ENCODE measurements at regions not wholly inside any gene's neighbourhood (a gene's known extent, or its start where the extent isn't known, plus 50 kb on each side); places are given as distances from the start of the nearest gene placed in this dataset.

GRCh38 chr5:173443971-173444370 lies 115.8 kb upstream of the STC2 start:
- TF ChIP-seq ZNF274 (IDR thresholded peaks at IDR 0.05; ENCODE audit: borderline replicate concordance, extremely low read depth, low read length) (no peak), CEBPB (IDR thresholded peaks at IDR 0.05; ENCODE audit: low read depth, low read length) (no peak), CTCF (IDR thresholded peaks at IDR 0.05; ENCODE audit: control extremely low read depth in 1 of 3, insufficient read depth in 1 of 3, low read depth in 1 of 3, low read length in 3 of 3) (no peak), NRF1 (IDR thresholded peaks at IDR 0.05; ENCODE audit: low read depth, low read length) (no peak)
- TF ChIP-seq, protein P1, sequence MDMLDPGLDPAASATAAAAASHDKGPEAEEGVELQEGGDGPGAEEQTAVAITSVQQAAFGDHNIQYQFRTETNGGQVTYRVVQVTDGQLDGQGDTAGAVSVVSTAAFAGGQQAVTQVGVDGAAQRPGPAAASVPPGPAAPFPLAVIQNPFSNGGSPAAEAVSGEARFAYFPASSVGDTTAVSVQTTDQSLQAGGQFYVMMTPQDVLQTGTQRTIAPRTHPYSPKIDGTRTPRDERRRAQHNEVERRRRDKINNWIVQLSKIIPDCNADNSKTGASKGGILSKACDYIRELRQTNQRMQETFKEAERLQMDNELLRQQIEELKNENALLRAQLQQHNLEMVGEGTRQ (IDR thresholded peaks at IDR 0.05; ENCODE audit: low read length) = no peak
- TF ChIP-seq, protein P2, sequence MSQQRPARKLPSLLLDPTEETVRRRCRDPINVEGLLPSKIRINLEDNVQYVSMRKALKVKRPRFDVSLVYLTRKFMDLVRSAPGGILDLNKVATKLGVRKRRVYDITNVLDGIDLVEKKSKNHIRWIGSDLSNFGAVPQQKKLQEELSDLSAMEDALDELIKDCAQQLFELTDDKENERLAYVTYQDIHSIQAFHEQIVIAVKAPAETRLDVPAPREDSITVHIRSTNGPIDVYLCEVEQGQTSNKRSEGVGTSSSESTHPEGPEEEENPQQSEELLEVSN (IDR thresholded peaks at IDR 0.05) = no peak
- TF ChIP-seq, protein P3, sequence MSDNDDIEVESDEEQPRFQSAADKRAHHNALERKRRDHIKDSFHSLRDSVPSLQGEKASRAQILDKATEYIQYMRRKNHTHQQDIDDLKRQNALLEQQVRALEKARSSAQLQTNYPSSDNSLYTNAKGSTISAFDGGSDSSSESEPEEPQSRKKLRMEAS (IDR thresholded peaks at IDR 0.05) = no peak

All from H1 (cell line).